Neural cell (in vitro differentiated cells): ENCODE measurements at regions not wholly inside any gene's neighbourhood (a gene's known extent, or its start where the extent isn't known, plus 50 kb on each side); places are given as distances from the start of the nearest gene placed in this dataset.

Experiments used
- H2AFZ ChIP-seq: fragments of 200-600, 300-800 bp; sonication (generic), shearing (Covaris generic); 2 replicates; pipeline ENCODE4 v1.6.0; 2014; ENCODE audit warnings: low read depth, mild to moderate bottlenecking, antibody characterized with exemption, low read length, moderate library complexity
- H3F3A ChIP-seq: fragments of 200-600 bp; shearing (Covaris generic); 2 replicates; pipeline ENCODE4 v1.6.1; 2016; ENCODE audit warnings: mild to moderate bottlenecking, moderate library complexity, mixed read lengths, antibody characterized with exemption, low read length; ENCODE audit not compliant: insufficient read depth, poor library complexity, severe bottlenecking
- H3K27ac ChIP-seq: fragments of 200-600, 300-800 bp; sonication (generic), shearing (Covaris generic); 2 replicates; pipeline ENCODE4 v1.5.1; 2014; ENCODE audit warnings: mild to moderate bottlenecking, low read length, moderate library complexity
- H3K27me3 ChIP-seq: fragments of 300-800, 200-600 bp; sonication (generic), shearing (Covaris generic); 2 replicates; pipeline ENCODE4 v1.6.0; 2014; ENCODE audit warnings: mild to moderate bottlenecking, low read depth, low read length, moderate library complexity; ENCODE audit not compliant: insufficient read depth
- H3K36me3 ChIP-seq: fragments of 300-800, 200-600 bp; sonication (generic), shearing (Covaris generic); 2 replicates; pipeline ENCODE4 v1.5.1; 2014; ENCODE audit warnings: mild to moderate bottlenecking, antibody characterized with exemption, low read length, moderate library complexity; ENCODE audit not compliant: insufficient read depth
- H3K4me2 ChIP-seq: fragments of 300-800, 200-600 bp; sonication (generic), shearing (Covaris generic); 2 replicates; pipeline ENCODE4 v1.6.0; 2014; ENCODE audit warnings: mild to moderate bottlenecking, low read length
- H3K4me3 ChIP-seq: fragments of 300-800, 200-600 bp; sonication (generic), shearing (Covaris generic); 2 replicates; pipeline ENCODE4 v1.5.1; 2014; ENCODE audit warnings: mild to moderate bottlenecking, low read length, moderate library complexity
- H3K79me2 ChIP-seq: fragments of 200-600 bp; shearing (Covaris generic); replicated peaks from 2 replicates; pipeline ENCODE4 v1.6.0; 2014; ENCODE audit warnings: mild to moderate bottlenecking, low read length, moderate library complexity; ENCODE audit not compliant: insufficient read depth
- H3K9ac ChIP-seq: fragments of 300-800, 200-600 bp; sonication (generic), shearing (Covaris generic); 2 replicates; pipeline ENCODE4 v1.6.1; 2016; ENCODE audit warnings: mild to moderate bottlenecking, low read length, mixed read lengths
- H3K9me2 ChIP-seq: fragments of 200-600 bp; shearing (Covaris generic); 2 replicates; pipeline ENCODE4 v1.6.1; 2016; ENCODE audit warnings: mild to moderate bottlenecking, low read length, mixed read lengths; ENCODE audit not compliant: insufficient read depth
- H3K9me3 ChIP-seq: fragments of 200-600, 300-800 bp; sonication (generic), shearing (Covaris generic); 2 replicates; pipeline ENCODE4 v1.6.1; 2016; ENCODE audit warnings: mild to moderate bottlenecking, mixed run types, low read length, moderate library complexity, mixed read lengths
- H4K20me1 ChIP-seq: fragments of 200-600 bp; shearing (Covaris generic); 2 replicates; pipeline ENCODE4 v1.6.1; 2016; ENCODE audit warnings: mild to moderate bottlenecking, mixed run types; ENCODE audit not compliant: insufficient read depth
- EP300 ChIP-seq: fragments of 450-650 bp; conservative IDR thresholded peaks from 2 replicates; pipeline ENCODE4 v1.6.1; 2014; ENCODE audit warnings: antibody characterized with exemption, mild to moderate bottlenecking, moderate library complexity; ENCODE audit not compliant: poor library complexity, severe bottlenecking
- EZH2 ChIP-seq: fragments of 200-600, 300-800 bp; shearing (Covaris generic), sonication (generic); IDR thresholded peaks from 2 replicates; pipeline ENCODE4 v1.6.1; 2014; ENCODE audit warnings: antibody characterized with exemption, low read length, borderline replicate concordance, mild to moderate bottlenecking; ENCODE audit not compliant: insufficient read depth, poor library complexity, severe bottlenecking
- MXI1 ChIP-seq: fragments of 450-650 bp; conservative IDR thresholded peaks from 2 replicates; pipeline ENCODE4 v1.6.1; 2014; ENCODE audit warnings: antibody characterized with exemption, mild to moderate bottlenecking; ENCODE audit not compliant: poor library complexity, severe bottlenecking
- POLR2AphosphoS5 ChIP-seq: IDR thresholded peaks from 2 replicates; pipeline ENCODE4 v1.6.1; 2012
- RAD21 ChIP-seq: fragments of 450-650 bp; conservative IDR thresholded peaks from 2 replicates; pipeline ENCODE4 v1.6.1; 2014; ENCODE audit warnings: antibody characterized with exemption, mild to moderate bottlenecking, moderate library complexity
- SMC3 ChIP-seq: fragments of 450-650 bp; conservative IDR thresholded peaks from 2 replicates; pipeline ENCODE4 v1.6.1; 2014; ENCODE audit warnings: antibody characterized with exemption, mild to moderate bottlenecking, moderate library complexity; ENCODE audit not compliant: poor library complexity
- TAF1 ChIP-seq: IDR thresholded peaks from 2 replicates; pipeline ENCODE4 v1.6.1; 2012; ENCODE audit warnings: low read depth
- TF ChIP-seq, protein P1 (sequence below): IDR thresholded peaks from 2 replicates; pipeline ENCODE4 v1.6.1; 2012; ENCODE audit warnings: borderline replicate concordance
- TF ChIP-seq, protein P2 (sequence below): fragments of 450-650 bp; IDR thresholded peaks from 2 replicates; pipeline ENCODE4 v1.5.1; 2014; ENCODE audit warnings: antibody characterized with exemption, mild to moderate bottlenecking, moderate library complexity; ENCODE audit not compliant: poor library complexity, severe bottlenecking

GRCh38 chr9:80690349-80690939 is 998.9 kb downstream of the TLE1 start:
- Histone ChIP-seq H3K4me3 (no peak overlapping the region), H4K20me1 (no peaks in the 10 kb centered on the region), H2AFZ (no peak overlapping the region), H3K27me3 (no peaks in the 10 kb centered on the region), H3K79me2 (no peaks in the 10 kb centered on the region), H3K4me2 (no peak overlapping the region), H3K36me3 (no peaks in the 10 kb centered on the region), H3F3A (no peaks in the 10 kb centered on the region), H3K9me2 (no peaks in the 10 kb centered on the region), H3K9me3 (no peaks in the 10 kb centered on the region), H3K27ac (no peak overlapping the region), H3K9ac (no peak overlapping the region)
- no peak for TF ChIP-seq SMC3
- TF ChIP-seq EZH2 = no peak

DNA sequence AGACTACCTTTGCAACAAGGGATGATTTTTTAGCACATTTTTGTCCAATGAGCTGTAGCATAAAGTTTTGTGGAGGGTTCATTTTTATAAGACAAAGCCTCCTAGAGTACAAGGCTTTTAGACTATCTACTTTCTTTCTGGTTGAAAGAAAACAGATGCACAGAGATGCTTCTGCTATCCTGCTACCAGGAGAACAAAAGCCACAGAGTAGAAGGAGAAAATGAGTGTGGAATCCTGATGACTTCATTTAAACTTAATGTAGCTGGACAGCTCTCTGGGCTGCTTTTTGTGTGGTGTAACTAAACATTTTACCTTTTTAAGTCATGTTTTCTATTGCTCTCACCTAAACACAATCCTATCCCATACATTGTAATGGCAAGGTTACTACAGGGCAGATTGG is 1009.4 kb downstream of the TLE1 start:
- no peaks in the 10 kb centered on the region for H3K79me2 ChIP-seq
- no peaks in the 10 kb centered on the region for H3K9me3 ChIP-seq
- no peaks in the 10 kb centered on the region for H3F3A ChIP-seq
- H3K9me2 ChIP-seq = no peaks in the 10 kb centered on the region
- no peak overlapping the region for H3K9ac ChIP-seq
- H3K36me3 ChIP-seq = no peaks in the 10 kb centered on the region
- H2AFZ ChIP-seq = no peak overlapping the region
- H3K4me3 ChIP-seq = no peak overlapping the region
- H3K27ac ChIP-seq = no peak overlapping the region
- TF ChIP-seq EZH2 (no peak), RAD21 (no peak), MXI1 (no peak), TAF1 (no peak), POLR2AphosphoS5 (no peak), SMC3 (no peak), EP300 (no peak)
- TF ChIP-seq, protein P1, sequence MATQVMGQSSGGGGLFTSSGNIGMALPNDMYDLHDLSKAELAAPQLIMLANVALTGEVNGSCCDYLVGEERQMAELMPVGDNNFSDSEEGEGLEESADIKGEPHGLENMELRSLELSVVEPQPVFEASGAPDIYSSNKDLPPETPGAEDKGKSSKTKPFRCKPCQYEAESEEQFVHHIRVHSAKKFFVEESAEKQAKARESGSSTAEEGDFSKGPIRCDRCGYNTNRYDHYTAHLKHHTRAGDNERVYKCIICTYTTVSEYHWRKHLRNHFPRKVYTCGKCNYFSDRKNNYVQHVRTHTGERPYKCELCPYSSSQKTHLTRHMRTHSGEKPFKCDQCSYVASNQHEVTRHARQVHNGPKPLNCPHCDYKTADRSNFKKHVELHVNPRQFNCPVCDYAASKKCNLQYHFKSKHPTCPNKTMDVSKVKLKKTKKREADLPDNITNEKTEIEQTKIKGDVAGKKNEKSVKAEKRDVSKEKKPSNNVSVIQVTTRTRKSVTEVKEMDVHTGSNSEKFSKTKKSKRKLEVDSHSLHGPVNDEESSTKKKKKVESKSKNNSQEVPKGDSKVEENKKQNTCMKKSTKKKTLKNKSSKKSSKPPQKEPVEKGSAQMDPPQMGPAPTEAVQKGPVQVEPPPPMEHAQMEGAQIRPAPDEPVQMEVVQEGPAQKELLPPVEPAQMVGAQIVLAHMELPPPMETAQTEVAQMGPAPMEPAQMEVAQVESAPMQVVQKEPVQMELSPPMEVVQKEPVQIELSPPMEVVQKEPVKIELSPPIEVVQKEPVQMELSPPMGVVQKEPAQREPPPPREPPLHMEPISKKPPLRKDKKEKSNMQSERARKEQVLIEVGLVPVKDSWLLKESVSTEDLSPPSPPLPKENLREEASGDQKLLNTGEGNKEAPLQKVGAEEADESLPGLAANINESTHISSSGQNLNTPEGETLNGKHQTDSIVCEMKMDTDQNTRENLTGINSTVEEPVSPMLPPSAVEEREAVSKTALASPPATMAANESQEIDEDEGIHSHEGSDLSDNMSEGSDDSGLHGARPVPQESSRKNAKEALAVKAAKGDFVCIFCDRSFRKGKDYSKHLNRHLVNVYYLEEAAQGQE = no peak
- TF ChIP-seq, protein P2, sequence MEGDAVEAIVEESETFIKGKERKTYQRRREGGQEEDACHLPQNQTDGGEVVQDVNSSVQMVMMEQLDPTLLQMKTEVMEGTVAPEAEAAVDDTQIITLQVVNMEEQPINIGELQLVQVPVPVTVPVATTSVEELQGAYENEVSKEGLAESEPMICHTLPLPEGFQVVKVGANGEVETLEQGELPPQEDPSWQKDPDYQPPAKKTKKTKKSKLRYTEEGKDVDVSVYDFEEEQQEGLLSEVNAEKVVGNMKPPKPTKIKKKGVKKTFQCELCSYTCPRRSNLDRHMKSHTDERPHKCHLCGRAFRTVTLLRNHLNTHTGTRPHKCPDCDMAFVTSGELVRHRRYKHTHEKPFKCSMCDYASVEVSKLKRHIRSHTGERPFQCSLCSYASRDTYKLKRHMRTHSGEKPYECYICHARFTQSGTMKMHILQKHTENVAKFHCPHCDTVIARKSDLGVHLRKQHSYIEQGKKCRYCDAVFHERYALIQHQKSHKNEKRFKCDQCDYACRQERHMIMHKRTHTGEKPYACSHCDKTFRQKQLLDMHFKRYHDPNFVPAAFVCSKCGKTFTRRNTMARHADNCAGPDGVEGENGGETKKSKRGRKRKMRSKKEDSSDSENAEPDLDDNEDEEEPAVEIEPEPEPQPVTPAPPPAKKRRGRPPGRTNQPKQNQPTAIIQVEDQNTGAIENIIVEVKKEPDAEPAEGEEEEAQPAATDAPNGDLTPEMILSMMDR = no peak
- no peaks in the 10 kb centered on the region for H3K27me3 ChIP-seq
- H3K4me2 ChIP-seq = no peak overlapping the region
- H4K20me1 ChIP-seq = no peaks in the 10 kb centered on the region

GRCh38 chr9:80678906-80679305 is 1010.4 kb downstream of the TLE1 start:
- Histone ChIP-seq H2AFZ (no peak overlapping the region), H3K27ac (no peak overlapping the region), H3K9me2 (no peaks in the 10 kb centered on the region), H3K9ac (no peak overlapping the region), H3K9me3 (no peaks in the 10 kb centered on the region), H3K4me2 (no peak overlapping the region), H3K27me3 (no peaks in the 10 kb centered on the region), H4K20me1 (no peaks in the 10 kb centered on the region), H3K79me2 (no peaks in the 10 kb centered on the region), H3K36me3 (no peaks in the 10 kb centered on the region), H3K4me3 (no peak overlapping the region), H3F3A (no peaks in the 10 kb centered on the region)
- no peak for TF ChIP-seq TAF1
- TF ChIP-seq, protein P2 = no peak
- no peak for TF ChIP-seq SMC3
- no peak for TF ChIP-seq EZH2
- TF ChIP-seq RAD21 = no peak
- TF ChIP-seq EP300 = no peak
- TF ChIP-seq, protein P1 = no peak
- no peak for TF ChIP-seq POLR2AphosphoS5
- no peak for TF ChIP-seq MXI1
